ENCODE measurements at regions not wholly inside any gene's neighbourhood (a gene's known extent, or its start where the extent isn't known, plus 50 kb on each side); places are given as distances from the start of the nearest gene placed in this dataset.
"Not testable (repeated sequence)": the region's sequence is repeated elsewhere in the genome, so short reads cannot be mapped to it uniquely, and the experiment has no call there.

DNA sequence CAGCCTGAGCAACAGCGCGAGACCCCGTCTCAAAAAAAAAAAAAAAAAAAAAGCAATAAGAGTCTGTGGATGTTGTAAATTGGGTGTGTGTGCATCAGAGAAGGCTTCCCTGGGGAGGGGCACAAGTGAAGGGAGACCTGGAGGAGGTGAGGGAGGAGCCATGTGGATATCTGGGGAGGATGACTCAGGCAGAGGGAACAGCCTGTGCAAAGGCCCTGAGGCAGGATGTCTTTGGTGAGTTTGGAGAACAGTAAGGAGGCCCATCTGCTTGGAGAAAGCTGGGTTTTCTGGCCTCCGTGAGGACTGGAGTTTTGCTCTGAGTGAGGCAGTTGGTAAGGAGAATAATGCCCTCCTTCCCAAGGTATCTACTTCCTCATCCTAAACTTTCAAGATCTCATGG, 81.9 kb upstream of the ADGRL1 start:
- not testable (repeated sequence) for FAIRE-seq; DNase-seq (ENCODE audit: insufficient read length, low spot score)

DNA sequence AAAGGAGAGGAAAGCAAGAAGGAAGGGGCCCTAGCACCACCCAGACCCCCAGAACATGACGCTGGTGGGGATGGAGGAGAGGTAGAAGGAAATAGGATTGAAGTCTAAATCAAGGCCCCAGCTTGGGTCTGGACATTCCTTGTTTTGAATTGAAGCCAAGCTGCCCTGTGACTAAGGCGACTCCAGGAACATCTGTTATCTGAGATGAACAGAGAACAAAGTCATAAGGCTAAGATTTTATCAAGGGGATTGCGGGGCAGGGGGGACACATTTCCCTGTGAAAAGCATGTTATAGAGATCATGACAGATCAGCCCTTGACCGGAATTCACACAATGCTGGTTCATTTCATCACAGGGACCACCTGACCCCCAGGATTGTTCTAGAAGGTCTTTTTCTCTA, 80.6 kb upstream of the ADGRL1 start:
- DNase-seq (ENCODE audit: insufficient read length, low spot score); FAIRE-seq: not testable (repeated sequence)

DNA sequence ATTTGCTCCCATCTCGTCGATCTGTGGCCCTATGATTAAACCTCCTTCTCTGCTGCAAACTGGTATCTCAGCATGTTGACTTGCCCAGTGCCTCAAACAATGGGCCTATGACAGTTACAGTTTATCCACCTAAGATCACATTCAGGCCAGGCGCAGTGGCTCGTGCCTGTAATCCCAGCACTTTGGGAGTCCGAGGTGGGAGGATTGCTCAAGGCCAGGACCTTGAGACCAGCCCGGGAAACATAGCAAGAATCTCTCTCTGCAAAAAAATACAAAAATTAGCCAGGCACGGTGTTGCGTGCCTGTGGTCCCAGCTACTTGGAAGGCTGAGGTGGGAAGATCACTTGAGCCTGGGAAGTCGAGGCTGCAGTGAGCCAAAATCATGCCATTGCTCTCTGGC, 79.8 kb upstream of the ADGRL1 start:
- FAIRE-seq; DNase-seq (ENCODE audit: insufficient read length, low spot score): not testable (repeated sequence)

DNA sequence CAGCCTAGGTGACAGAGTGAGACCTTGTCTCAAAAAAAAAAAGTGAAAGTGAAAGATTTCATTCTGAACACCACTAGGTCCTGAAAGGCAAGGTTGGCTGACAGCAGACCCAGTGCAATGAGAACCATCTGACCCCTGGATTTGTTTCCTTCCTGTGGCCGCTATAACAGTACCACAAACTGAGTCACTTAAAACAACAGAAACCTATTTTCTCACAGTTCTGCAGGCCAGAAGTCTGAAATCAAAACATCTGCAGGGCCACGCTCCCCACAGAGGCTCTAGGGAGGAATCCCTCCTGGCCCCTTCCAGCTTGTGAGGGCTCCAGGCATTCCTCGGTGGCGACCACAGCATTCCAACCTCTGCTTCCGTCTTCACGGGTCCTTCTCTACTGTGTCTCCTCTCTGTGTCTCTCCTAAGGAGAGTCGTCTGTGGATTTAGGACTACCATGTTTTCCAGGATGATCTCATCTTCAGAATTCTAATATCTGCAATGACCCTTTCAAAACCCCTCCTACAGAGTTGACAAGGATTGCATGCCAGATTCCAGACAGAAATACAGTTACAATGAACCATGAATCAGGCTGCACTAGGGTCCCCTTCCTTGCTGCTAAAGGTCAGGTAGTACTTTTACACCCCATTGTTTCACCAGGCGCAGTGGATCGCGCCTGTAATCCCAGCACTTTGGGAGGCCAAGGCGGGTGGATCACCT, 78.0 kb upstream of the ADGRL1 start:
- DNase-seq (ENCODE audit: insufficient read length, low spot score) = peak; percentile 31
- FAIRE-seq = peak; percentile 6

DNA sequence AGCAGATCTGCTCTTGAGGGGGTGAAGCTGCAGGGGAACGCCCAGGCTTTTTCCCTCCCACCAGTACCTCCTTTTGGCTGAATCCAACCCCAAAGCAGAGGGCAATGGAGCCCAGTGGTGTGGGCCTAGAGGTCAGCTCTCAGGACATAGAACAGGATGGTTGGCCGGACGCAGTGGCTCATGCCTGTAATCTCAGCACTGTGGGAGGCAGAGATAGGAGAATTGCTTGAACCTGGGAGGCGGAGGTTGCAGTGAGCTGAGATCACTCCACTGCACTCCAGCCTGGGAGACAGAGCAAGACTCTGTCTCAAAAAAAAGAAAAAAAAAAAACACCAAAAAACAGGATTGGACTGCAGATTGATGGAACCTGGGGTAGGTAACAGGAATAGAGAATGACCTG, 73.3 kb upstream of the ADGRL1 start:
- DNase-seq (ENCODE audit: insufficient read length, low spot score); FAIRE-seq: not testable (repeated sequence)

DNA sequence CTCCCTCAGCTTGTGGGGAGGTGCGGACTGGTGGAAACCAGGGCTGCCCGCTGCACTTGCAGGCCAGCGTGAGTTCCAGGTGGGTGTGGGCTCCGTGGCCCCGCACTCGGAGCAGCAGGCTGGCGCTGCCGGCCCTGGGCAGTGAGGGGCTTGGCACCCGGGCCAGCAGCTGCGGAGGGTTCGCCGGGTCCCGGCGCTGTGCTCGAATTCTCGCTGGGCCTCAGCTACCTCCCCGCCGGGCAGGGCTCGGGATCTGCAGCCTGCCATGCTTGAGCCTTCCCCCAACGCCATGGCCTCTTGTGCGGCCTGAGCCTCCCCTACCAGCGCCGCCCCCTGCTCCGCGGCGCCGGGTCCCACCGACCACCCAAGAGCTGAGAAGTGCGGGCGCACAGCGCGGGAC, 71.6 kb upstream of the ADGRL1 start:
- no peak for TF ChIP-seq POLR2A (IDR thresholded peaks at IDR 0.05; ENCODE audit: low read depth, low read length)
- DNase-seq (ENCODE audit: insufficient read length, low spot score) = no peak
- FAIRE-seq = no peak

DNA sequence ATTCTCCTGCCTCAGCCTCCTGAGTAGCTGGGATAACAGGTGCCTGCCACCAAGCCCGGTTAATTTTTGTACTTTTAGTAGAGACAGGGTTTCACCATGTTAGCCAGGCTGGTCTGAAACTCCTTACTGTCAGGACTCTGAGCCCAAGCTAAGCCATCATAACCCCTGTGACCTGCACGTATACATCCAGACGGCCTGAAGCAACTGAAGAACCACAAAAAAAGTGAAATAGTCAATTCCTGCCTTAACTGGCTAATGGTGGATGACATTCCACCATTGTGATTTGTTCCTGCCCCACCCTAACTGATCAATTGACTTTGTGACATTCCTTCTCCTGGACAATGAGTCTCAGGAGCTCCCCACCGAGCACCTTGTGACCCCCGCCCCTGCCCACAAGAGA, 69.9 kb upstream of the ADGRL1 start:
- not testable (repeated sequence) for FAIRE-seq; DNase-seq (ENCODE audit: insufficient read length, low spot score)

DNA sequence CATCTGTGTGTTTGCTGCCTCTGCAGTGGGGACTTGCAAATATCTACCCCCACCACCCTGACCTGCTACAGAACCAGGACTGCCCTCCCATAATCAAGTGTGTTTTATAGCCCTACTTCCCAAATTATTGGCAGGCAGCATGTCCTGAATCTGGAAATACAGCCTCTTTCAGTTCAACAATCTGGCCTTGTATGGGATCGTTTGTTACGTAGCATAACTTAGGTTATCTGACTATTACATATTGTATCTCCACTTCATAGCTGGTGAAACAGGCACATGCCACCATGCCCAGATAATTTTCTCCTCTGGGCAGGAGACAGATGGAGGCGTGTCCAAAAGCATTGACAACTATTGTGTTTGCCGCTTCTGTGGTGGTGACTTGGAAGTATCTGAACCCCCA, 66.7 kb upstream of the ADGRL1 start:
- no peak for TF ChIP-seq POLR2A (IDR thresholded peaks at IDR 0.05; ENCODE audit: low read depth, low read length)
- no peak for FAIRE-seq
- DNase-seq (ENCODE audit: insufficient read length, low spot score) = no peak

DNA sequence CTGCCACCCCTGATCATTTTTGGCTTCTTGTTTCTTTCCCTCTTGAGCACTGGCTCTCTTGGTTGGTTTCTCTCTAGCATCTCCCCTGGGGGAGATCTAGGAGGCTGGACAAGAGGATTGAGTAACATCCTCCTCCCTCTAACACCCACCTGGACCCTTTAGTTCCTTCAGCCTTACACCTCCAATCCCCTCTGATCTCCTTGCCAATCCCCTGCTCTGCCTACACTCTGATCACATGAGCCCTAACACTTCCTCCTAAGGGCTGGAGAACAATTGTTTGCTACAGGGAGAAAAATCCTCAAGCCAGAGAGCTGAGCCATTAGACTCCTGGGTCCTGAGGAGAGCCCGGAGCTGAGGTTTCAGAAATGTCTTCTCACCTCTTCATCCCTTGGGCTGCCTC, 65.9 kb upstream of the ADGRL1 start:
- FAIRE-seq (no peak), DNase-seq (ENCODE audit: insufficient read length, low spot score) (no peak)
- TF ChIP-seq POLR2A (IDR thresholded peaks at IDR 0.05; ENCODE audit: low read depth, low read length) = no peak

DNA sequence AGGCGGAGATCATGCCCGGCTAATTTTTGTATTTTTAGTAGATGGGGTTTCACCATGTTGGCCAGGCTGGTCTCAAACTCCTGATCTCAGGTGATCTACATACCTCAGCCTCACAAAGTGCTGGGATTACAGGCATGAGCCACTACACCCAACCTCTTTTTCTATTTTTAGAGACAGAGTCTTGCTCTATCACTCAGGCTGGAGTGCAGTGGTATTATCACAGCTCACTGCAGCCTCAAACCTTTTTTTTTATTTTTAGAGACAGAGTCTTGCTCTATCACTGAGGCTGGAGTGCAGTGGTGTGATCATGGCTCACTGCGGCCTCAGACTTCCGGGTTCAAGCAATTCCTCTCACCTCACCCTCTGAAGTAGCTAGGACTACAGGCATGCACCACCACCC, 64.6 kb upstream of the ADGRL1 start:
- not testable (repeated sequence) for DNase-seq (ENCODE audit: insufficient read length, low spot score); FAIRE-seq

DNA sequence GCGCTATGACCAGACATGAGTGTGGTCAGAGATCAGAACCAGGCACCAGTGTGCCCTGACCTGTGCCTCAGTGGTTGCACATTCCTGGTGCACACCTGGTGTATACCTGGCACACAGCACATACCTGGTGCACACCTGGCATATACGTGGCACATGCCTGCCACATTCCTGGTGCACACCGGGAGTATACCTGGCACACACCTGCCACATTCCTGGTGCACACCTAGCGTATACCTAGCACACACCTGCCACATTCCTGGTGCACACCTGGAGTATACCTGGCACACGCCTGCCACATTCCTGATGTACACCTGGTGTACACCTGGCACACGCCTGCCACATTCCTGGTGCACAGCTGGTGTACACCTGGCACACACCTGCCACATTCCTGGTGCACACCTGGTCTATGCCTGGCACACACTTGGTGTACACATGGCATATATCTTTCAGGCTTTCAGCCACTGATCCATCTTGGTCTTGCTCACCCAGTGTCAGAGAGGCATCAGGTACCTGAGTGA, 61.3 kb upstream of the ADGRL1 start:
- no peak for TF ChIP-seq POLR2A (IDR thresholded peaks at IDR 0.05; ENCODE audit: low read depth, low read length)
- FAIRE-seq (no peak), DNase-seq (ENCODE audit: insufficient read length, low spot score) (no peak)

DNA sequence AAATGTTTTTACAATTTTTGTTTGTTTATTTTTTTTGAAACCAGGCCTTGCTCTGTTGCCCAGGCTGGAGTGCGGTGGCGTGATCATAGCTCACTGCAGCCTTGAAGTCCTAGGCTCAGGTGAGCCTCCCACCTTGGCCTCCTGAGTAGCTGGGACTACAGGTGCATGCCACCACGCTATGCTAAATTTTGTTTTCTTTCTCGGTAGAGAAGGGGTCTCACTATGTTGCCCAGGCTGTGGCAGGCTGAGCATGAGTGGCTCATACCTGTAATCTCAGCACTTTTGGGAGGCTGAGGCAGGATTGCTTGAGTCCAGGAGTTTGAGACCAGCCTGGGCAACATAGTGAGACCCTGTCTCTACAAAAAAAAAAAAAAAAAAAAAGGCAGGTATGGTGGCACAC, 60.2 kb upstream of the ADGRL1 start:
- FAIRE-seq; DNase-seq (ENCODE audit: insufficient read length, low spot score): not testable (repeated sequence)

DNA sequence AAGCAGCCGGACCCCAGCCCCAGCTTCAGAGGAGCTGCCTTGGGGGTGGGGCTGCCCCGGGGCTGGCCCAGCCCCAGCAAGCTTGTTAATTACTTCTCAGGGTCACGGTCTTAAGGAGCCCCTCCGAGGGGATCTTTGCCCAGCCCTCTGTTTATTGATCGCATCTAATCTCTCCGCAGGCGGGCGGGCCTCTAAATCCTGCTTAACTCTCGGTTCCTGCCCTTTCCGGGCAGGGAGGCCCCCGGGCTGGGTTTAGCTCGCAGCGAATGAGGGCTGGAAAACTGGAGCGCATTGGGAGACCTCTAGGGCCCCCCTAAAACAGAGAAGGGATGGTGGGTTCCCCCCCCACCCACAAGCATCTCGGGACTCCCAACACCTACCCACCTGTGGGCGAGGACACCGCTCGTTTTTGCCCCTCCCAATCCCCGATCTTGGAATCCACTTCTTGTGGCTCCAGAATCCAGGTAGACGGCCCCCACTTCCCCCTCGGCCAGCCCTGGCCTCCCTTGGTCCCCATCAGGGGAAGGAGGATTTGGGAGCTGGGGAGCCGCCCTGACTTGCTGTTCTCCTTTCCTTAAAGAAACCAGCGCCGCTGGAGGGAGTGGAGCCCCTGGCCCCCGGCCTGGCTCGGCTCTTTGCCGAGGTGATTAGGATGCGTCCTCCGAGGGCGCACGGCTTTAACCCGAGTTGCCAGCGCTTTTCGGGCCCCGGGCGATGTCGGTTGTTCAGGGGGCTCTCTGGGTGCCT, 59.5 kb upstream of the ADGRL1 start:
- FAIRE-seq (no peak), DNase-seq (ENCODE audit: insufficient read length, low spot score) (no peak)
- no peak for TF ChIP-seq POLR2A (IDR thresholded peaks at IDR 0.05; ENCODE audit: low read depth, low read length)

DNA sequence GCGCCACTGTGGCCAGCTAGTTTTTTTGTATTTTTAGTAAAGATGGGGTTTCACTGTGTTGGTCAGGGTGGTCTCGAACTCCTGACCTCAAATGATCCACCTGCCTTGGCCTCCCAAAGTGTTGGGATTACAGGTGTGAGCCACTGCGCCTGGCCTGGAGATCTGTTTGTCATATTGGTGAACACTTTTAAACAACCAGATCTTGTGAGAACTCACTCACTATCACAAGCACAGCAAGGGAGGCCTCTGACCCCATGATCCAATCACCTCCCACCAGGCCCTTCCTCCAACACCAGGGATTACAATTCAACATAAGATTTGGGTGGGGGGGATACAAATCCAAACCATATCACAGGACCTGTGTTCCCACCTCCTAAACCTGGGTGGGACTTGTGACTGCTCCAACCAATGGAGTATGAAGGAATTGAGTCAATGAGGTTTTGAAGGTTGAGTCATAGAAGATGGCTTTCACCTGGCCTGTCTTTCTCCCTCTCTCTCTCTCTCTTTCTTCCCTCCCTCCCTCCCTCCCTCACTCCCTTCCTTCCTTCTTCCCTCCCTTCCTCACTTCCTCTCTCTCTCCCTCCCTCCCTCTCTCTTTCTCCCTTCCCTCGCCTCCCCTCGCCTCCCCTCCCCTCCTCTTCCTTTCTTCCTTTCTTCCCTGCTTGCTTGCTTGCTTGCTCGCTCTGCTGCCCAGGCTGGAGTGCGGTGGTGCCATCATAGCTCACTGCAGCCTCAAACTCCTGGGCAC, 50.1 kb upstream of the ADGRL1 start:
- DNase-seq (ENCODE audit: insufficient read length, low spot score); FAIRE-seq: not testable (repeated sequence)

All from H54 (cell line).